K562 (cell line): ENCODE measurements at regions not wholly inside any gene's neighbourhood (a gene's known extent, or its start where the extent isn't known, plus 50 kb on each side); places are given as distances from the start of the nearest gene placed in this dataset.

ENCODE experiments used
- ATAC-seq: fragments of 200-7000 bp; cut with Tn5 transposase; 3 replicates; pipeline ENCODE4 v1.9.1; 2020; ENCODE audit warnings: moderate library complexity
- BruUV-seq: library from RNA; stranded (reverse); fragments of 400-500 nt; replicated peaks from 2 replicates; lab custom pipeline; 2021; lab: Mats Ljungman, UMichigan
- CTCF ChIA-PET: fragments of 300-600 bp; formaldehyde crosslinking; extraction: SDS; loops from one replicate; lab custom pipeline; 2021; ENCODE audit warnings: low intra/inter-chr PET ratio; lab: Yijun Ruan, JAX
- POLR2A ChIA-PET: fragments of 300-600, 350-650 bp; sonication (Branson Sonifier 250); formaldehyde crosslinking; extraction: SDS; loops from one replicate; lab custom pipeline; 2021; ENCODE audit warnings: antibody characterized with exemption, inconsistent platforms; lab: Yijun Ruan, JAX
- DNase-seq, 4 experiments: peaks; one replicate each; pipeline versions ENCODE4 v3.0.0 to v3.0.0-alpha.2; 2011 to 2018; ENCODE audit warnings: low spot score in 3 of 4, mixed read lengths in 3 of 4; ENCODE audit errors: extremely low read depth in 1 of 4
- FAIRE-seq: peaks from 2 replicates; lab custom pipeline; 2011; peaks lifted over from hg19 to GRCh38; lab: Jason Lieb, UNC
- H2AFZ ChIP-seq: 2 replicates; pipeline ENCODE4 v1.6.0; 2011; ENCODE audit warnings: low read depth, low read length, control low read depth, inconsistent platforms
- H3K27ac ChIP-seq: fragments of 200-600 bp; 3 replicates; pipeline ENCODE4 v1.8.0; 2011; ENCODE audit warnings: low read depth, mild to moderate bottlenecking, control low read depth, inconsistent platforms, low read length, moderate library complexity, mixed read lengths; ENCODE audit errors: extremely low read depth
- H3K27me3 ChIP-seq, 2 experiments: fragments of 300-600 bp in 1 of 2; 2 replicates in 1 of 2; 3 replicates in 1 of 2; pipeline versions ENCODE4 v1.6.0 to v1.8.0; 2011; ENCODE audit warnings: inconsistent platforms in 2 of 2, low read length in 2 of 2, mild to moderate bottlenecking in 1 of 2, mixed read lengths in 1 of 2, moderate library complexity in 1 of 2; ENCODE audit not compliant: control insufficient read depth in 2 of 2, insufficient read depth in 2 of 2
- H3K36me3 ChIP-seq: fragments of 300-600 bp; 3 replicates; pipeline ENCODE4 v1.8.0; 2011; ENCODE audit warnings: mild to moderate bottlenecking, low read length, inconsistent platforms; ENCODE audit not compliant: control insufficient read depth, insufficient read depth
- H3K4me1 ChIP-seq, 2 experiments: fragments of 200-600 bp in 1 of 2; replicated peaks in 1 of 2; 2 replicates in 1 of 2; 3 replicates in 1 of 2; pipeline versions ENCODE4 v1.5.1 to v1.8.0; 2011; ENCODE audit warnings: inconsistent platforms in 2 of 2, low read length in 2 of 2, mild to moderate bottlenecking in 1 of 2, mixed read lengths in 1 of 2, moderate library complexity in 1 of 2; ENCODE audit not compliant: control insufficient read depth in 2 of 2, insufficient read depth in 2 of 2
- H3K4me2 ChIP-seq: 2 replicates; pipeline ENCODE4 v1.6.1; 2011; ENCODE audit warnings: low read length, control low read depth, inconsistent platforms, mixed read lengths; ENCODE audit not compliant: insufficient read depth
- H3K4me3 ChIP-seq: fragments of 200-600 bp; sonication (generic), shearing (Covaris generic); 2 replicates; pipeline ENCODE4 v1.5.1; 2016; ENCODE audit warnings: control low read depth, inconsistent platforms
- H3K79me2 ChIP-seq: fragments of 200-600 bp; 3 replicates; pipeline ENCODE4 v1.8.0; 2011; ENCODE audit warnings: low read length, inconsistent platforms; ENCODE audit not compliant: control insufficient read depth, insufficient read depth
- H3K9ac ChIP-seq, 2 experiments: 2 replicates each; pipeline versions ENCODE4 v1.6.0 to v1.6.1; 2011; ENCODE audit warnings: low read depth in 2 of 2, low read length in 2 of 2, control low read depth in 1 of 2, inconsistent platforms in 1 of 2, mild to moderate bottlenecking in 1 of 2, mixed read lengths in 1 of 2; ENCODE audit not compliant: insufficient read depth in 1 of 2
- H3K9me1 ChIP-seq: one replicate; pipeline ENCODE4 v1.6.0; 2011; ENCODE audit warnings: inconsistent platforms, mild to moderate bottlenecking, low read length, moderate library complexity; ENCODE audit not compliant: control insufficient read depth, insufficient read depth
- H3K9me3 ChIP-seq: replicated peaks from 2 replicates; pipeline ENCODE4 v1.5.1; 2011; ENCODE audit warnings: low read depth, low read length, inconsistent platforms; ENCODE audit not compliant: control insufficient read depth, insufficient read depth
- H4K20me1 ChIP-seq: replicated peaks from 2 replicates; pipeline ENCODE4 v1.6.1; 2011; ENCODE audit warnings: low read length, inconsistent platforms, mixed read lengths; ENCODE audit not compliant: control insufficient read depth, insufficient read depth
- CREBBP ChIP-seq: IDR thresholded peaks from one replicate; pipeline ENCODE4 v1.6.1; 2012; ENCODE audit warnings: low read depth, mild to moderate bottlenecking, control low read depth, inconsistent platforms, low read length
- DPF2 ChIP-seq: fragments of 450-650 bp; IDR thresholded peaks from 2 replicates; pipeline ENCODE4 v1.6.1; 2016
- ESRRB ChIP-seq: fragments of 250-450 bp; sonication (Bioruptor Pico); IDR thresholded peaks from 2 replicates; pipeline ENCODE4 v1.5.0; 2020; ENCODE audit warnings: mild to moderate bottlenecking, moderate library complexity, borderline replicate concordance
- ETS2 ChIP-seq: IDR thresholded peaks from 2 replicates; pipeline ENCODE4 v1.6.1; 2016; ENCODE audit warnings: borderline replicate concordance, missing genetic modification characterization, mild to moderate bottlenecking, moderate library complexity, missing compliant biosample characterization; ENCODE audit not compliant: poor library complexity, severe bottlenecking
- MEF2A ChIP-seq: IDR thresholded peaks from 2 replicates; pipeline ENCODE4 v1.6.1; 2011; ENCODE audit warnings: low read depth, mild to moderate bottlenecking, low read length, moderate library complexity; ENCODE audit not compliant: control insufficient read depth
- NFATC3 ChIP-seq: fragments of 450-650 bp; IDR thresholded peaks from 2 replicates; pipeline ENCODE4 v1.6.1; 2017; ENCODE audit warnings: mild to moderate bottlenecking
- PCBP1 ChIP-seq: fragments of 200-400 bp; formaldehyde crosslinking; IDR thresholded peaks from 2 replicates; pipeline ENCODE4 v1.6.1; 2018; ENCODE audit warnings: mild to moderate bottlenecking, low read depth, low read length; ENCODE audit not compliant: poor library complexity, severe bottlenecking
- POLR2H ChIP-seq: IDR thresholded peaks from 2 replicates; pipeline ENCODE4 v1.6.1; 2016; ENCODE audit warnings: missing genetic modification characterization, low read depth, mild to moderate bottlenecking, control low read depth, missing compliant biosample characterization, moderate library complexity
- RBM39 ChIP-seq: fragments of 200-400 bp; formaldehyde crosslinking; optimal IDR thresholded peaks from 2 replicates; pipeline ENCODE3; 2018; ENCODE audit warnings: low read depth, low read length
- SMAD1 ChIP-seq: fragments of 150-350 bp; IDR thresholded peaks from 2 replicates; pipeline ENCODE4 v1.6.1; 2014; ENCODE audit warnings: low read length, low read depth; ENCODE audit not compliant: partially characterized antibody
- TCF7L2 ChIP-seq: fragments of 150-350 bp; IDR thresholded peaks from 2 replicates; pipeline ENCODE4 v1.6.1; 2016; ENCODE audit warnings: low read depth, mild to moderate bottlenecking, low read length, moderate library complexity
- ZNF12 ChIP-seq: sonication (generic); formaldehyde crosslinking; IDR thresholded peaks from 2 replicates; pipeline ENCODE4 v1.4.0; 2020; ENCODE audit warnings: mild to moderate bottlenecking, missing genetic modification reagents
- ZNF174 ChIP-seq: fragments of 250-450 bp; sonication (Bioruptor Pico); IDR thresholded peaks from 2 replicates; pipeline ENCODE4 v1.4.0; 2020; ENCODE audit warnings: mild to moderate bottlenecking
- WGBS: fragments of 100-300 bp; shearing (Covaris generic); methylation state at CpG from one replicate; pipeline ENCODE4 v1.1.6; 2016; ENCODE audit warnings: low coverage, mixed read lengths; ENCODE audit not compliant: insufficient coverage; ENCODE audit errors: missing lambda C conversion rate; 5-methylcytosine and 5-hydroxymethylcytosine counted together
- in situ Hi-C: fragments of 300-500 bp; cut with MboI; formaldehyde crosslinking; loops from 4 replicates; pipeline ENCODE4 v1.15.0; 2018; ENCODE audit warnings: inconsistent platforms, mixed read lengths
- intact Hi-C: fragments of 100-400 bp; cut with micrococcal nuclease; formaldehyde crosslinking; loops from 2 replicates; pipeline ENCODE4 v1.14.2; 2022
- TF ChIP-seq, protein P1 (sequence below): fragments of 250-450 bp; sonication (Bioruptor Pico); IDR thresholded peaks from 2 replicates; pipeline ENCODE4 v1.5.0; 2022; ENCODE audit warnings: mild to moderate bottlenecking
- TF ChIP-seq, protein P2 (sequence below): fragments of 250-450 bp; sonication (Bioruptor Pico); IDR thresholded peaks from 2 replicates; pipeline ENCODE4 v1.4.0; 2020; ENCODE audit warnings: mild to moderate bottlenecking

DNA sequence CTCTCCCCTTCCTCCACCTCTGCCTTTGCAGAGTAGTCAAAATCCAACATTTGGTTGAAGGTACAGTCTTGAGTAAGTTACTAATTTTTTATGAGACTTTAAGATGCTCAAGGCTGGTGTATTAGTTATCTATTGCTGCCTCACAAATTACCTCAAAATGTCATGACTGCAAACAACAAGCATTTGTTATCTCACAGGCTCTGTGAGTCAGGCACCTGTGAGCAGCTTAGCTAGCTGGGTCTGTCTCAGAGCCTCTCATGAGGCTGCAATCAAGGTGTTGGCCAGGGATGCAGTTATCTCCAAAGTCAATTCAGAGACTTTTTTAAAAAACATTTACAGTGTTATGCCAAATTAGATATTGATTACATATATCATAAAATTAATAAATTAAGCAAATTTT, 371.3 kb upstream of the RGMB start:
- no peak overlapping the region for H3K9ac ChIP-seq
- H4K20me1 ChIP-seq = no peaks in the 10 kb centered on the region
- no peaks in the 10 kb centered on the region for H3K27me3 ChIP-seq
- TF ChIP-seq ZNF12 (no peak), RBM39 (no peak), CREBBP (no peak), TCF7L2 (no peak), DPF2 (no peak), ESRRB (CRISPR knock-in tag) (no peak), ETS2 (tag) (no peak), SMAD1 (no peak)
- H3K9me3 ChIP-seq = no peaks in the 10 kb centered on the region
- H3K36me3 ChIP-seq = no peaks in the 10 kb centered on the region
- H3K4me2 ChIP-seq = no peak overlapping the region
- POLR2A ChIA-PET = no interaction called here
- no peak for DNase-seq
- CTCF ChIA-PET = no interaction called here
- H3K9me1 ChIP-seq = no peaks in the 10 kb centered on the region
- ATAC-seq = no peak
- no peak overlapping the region for H3K4me3 ChIP-seq
- no peak for FAIRE-seq
- intact Hi-C loops = no loop called here
- H3K4me1 ChIP-seq = no peaks in the 10 kb centered on the region
- no peak overlapping the region for H3K27ac ChIP-seq
- no peaks in the 10 kb centered on the region for H3K79me2 ChIP-seq
- in situ Hi-C loops = no loop called here
- H2AFZ ChIP-seq = no peak overlapping the region
- BruUV-seq = no TSS peak

DNA sequence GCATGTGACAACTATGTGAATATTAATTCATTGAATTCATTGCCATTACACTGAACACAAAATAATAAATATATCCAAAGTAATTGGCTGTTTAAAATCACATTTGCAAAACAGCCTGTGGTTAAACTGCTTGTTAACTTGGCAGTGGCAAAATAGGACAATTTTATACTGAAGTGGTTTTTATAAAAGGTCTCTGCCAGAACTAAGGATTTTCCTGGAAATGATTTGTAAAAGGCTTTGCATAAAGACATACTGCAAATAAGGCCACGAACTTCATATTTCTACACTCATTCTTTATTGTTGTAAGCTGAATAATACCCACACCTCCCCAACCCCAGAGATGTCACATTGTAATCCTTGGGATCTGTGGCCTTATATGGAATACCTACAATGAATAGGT, 370.3 kb upstream of the RGMB start:
- H3K79me2 ChIP-seq = no peaks in the 10 kb centered on the region
- ChIA-PET CTCF (no interaction called here), POLR2A (no interaction called here)
- intact Hi-C loops (no loop called here), in situ Hi-C loops (no loop called here)
- H3K36me3 ChIP-seq = no peaks in the 10 kb centered on the region
- no TSS peak for BruUV-seq
- H2AFZ ChIP-seq = no peak overlapping the region
- WGBS = 6% methylated on average over 1 of the region's 1 CpG
- no peaks in the 10 kb centered on the region for H3K4me1 ChIP-seq
- H3K9ac ChIP-seq = no peak overlapping the region
- H4K20me1 ChIP-seq = no peaks in the 10 kb centered on the region
- no peak overlapping the region for H3K27ac ChIP-seq
- no peak overlapping the region for H3K4me3 ChIP-seq
- no peaks in the 10 kb centered on the region for H3K27me3 ChIP-seq
- H3K9me1 ChIP-seq = no peaks in the 10 kb centered on the region
- H3K9me3 ChIP-seq = no peaks in the 10 kb centered on the region
- no peak for DNase-seq
- no peak for FAIRE-seq
- no peak overlapping the region for H3K4me2 ChIP-seq
- ATAC-seq = no peak
- TF ChIP-seq MEF2A (no peak), ZNF174 (CRISPR knock-in tag) (no peak), PCBP1 (no peak), NFATC3 (no peak), POLR2H (tag) (no peak)
- TF ChIP-seq, protein P1, sequence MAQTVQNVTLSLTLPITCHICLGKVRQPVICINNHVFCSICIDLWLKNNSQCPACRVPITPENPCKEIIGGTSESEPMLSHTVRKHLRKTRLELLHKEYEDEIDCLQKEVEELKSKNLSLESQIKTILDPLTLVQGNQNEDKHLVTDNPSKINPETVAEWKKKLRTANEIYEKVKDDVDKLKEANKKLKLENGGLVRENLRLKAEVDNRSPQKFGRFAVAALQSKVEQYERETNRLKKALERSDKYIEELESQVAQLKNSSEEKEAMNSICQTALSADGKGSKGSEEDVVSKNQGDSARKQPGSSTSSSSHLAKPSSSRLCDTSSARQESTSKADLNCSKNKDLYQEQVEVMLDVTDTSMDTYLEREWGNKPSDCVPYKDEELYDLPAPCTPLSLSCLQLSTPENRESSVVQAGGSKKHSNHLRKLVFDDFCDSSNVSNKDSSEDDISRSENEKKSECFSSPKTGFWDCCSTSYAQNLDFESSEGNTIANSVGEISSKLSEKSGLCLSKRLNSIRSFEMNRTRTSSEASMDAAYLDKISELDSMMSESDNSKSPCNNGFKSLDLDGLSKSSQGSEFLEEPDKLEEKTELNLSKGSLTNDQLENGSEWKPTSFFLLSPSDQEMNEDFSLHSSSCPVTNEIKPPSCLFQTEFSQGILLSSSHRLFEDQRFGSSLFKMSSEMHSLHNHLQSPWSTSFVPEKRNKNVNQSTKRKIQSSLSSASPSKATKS (CRISPR knock-in tag) = no peak
- TF ChIP-seq, protein P2, sequence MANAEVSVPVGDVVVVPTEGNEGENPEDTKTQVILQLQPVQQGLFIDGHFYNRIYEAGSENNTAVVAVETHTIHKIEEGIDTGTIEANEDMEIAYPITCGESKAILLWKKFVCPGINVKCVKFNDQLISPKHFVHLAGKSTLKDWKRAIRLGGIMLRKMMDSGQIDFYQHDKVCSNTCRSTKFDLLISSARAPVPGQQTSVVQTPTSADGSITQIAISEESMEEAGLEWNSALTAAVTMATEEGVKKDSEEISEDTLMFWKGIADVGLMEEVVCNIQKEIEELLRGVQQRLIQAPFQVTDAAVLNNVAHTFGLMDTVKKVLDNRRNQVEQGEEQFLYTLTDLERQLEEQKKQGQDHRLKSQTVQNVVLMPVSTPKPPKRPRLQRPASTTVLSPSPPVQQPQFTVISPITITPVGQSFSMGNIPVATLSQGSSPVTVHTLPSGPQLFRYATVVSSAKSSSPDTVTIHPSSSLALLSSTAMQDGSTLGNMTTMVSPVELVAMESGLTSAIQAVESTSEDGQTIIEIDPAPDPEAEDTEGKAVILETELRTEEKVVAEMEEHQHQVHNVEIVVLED (CRISPR knock-in tag) = no peak
